A549 (cell line): ENCODE measurements at regions not wholly inside any gene's neighbourhood (a gene's known extent, or its start where the extent isn't known, plus 50 kb on each side); places are given as distances from the start of the nearest gene placed in this dataset.

Experiments used
- ATAC-seq, 2 experiments: fragments of 200-7000 bp in 1 of 2; fragments of >200 bp in 1 of 2; cut with Nextera tagmentation in 1 of 2; cut with Tn5 transposase in 1 of 2; 3 replicates each; pipeline versions ENCODE4 v1.8.0 to v1.9.1; 2018 to 2020; ENCODE audit warnings: mild to moderate bottlenecking in 1 of 2, moderate library complexity in 1 of 2
- CTCF ChIA-PET: fragments of 300-600 bp; sonication (Branson Sonifier 250); formaldehyde crosslinking; extraction: SDS; loops from one replicate; lab custom pipeline; 2021; ENCODE audit warnings: antibody characterized with exemption, inconsistent platforms; lab: Yijun Ruan, JAX
- POLR2A ChIA-PET: fragments of 350-600 bp; formaldehyde crosslinking; extraction: SDS; loops from one replicate; lab custom pipeline; 2021; ENCODE audit warnings: antibody characterized with exemption, inconsistent platforms; lab: Yijun Ruan, JAX
- DNase-seq, 2 experiments: peaks; one replicate each; pipeline versions ENCODE4 v3.0.0 to v3.0.0-alpha.2; 2011 to 2016; ENCODE audit warnings: low read depth in 1 of 2, low spot score in 1 of 2
- FAIRE-seq: peaks from 2 replicates; lab custom pipeline; 2011; peaks lifted over from hg19 to GRCh38; lab: Jason Lieb, UNC
- H3K27ac ChIP-seq, 2 experiments: fragments of >200 bp; sonication (Bioruptor Twin); formaldehyde crosslinking; 3 replicates each; pipeline ENCODE4 v1.5.1; 2016 to 2017
- H3K4me1 ChIP-seq: fragments of >200 bp; sonication (Bioruptor Twin); formaldehyde crosslinking; 3 replicates; pipeline ENCODE4 v1.6.1; 2016
- H3K4me2 ChIP-seq: fragments of >200 bp; sonication (Bioruptor Twin); formaldehyde crosslinking; 3 replicates; pipeline ENCODE4 v1.6.1; 2016
- H3K4me3 ChIP-seq: fragments of >200 bp; sonication (Bioruptor Twin); formaldehyde crosslinking; 3 replicates; pipeline ENCODE4 v1.5.1; 2016
- H3K9me3 ChIP-seq: fragments of >200 bp; sonication (Bioruptor Twin); formaldehyde crosslinking; 3 replicates; pipeline ENCODE4 v1.6.1; 2016
- CEBPB ChIP-seq, 2 experiments: fragments of >200 bp in 1 of 2; sonication (Bioruptor Twin) in 1 of 2; formaldehyde crosslinking in 1 of 2; IDR thresholded peaks; 2 replicates each; pipeline ENCODE4 v1.6.1; 2012 to 2016
- EHF ChIP-seq: fragments of 250-450 bp; sonication (Bioruptor Pico); IDR thresholded peaks from 2 replicates; pipeline ENCODE4 v1.5.0; 2020; ENCODE audit warnings: mild to moderate bottlenecking
- EHMT2 ChIP-seq: fragments of 200-600 bp; sonication (generic); IDR thresholded peaks from 2 replicates; pipeline ENCODE4 v1.6.1; 2016; ENCODE audit warnings: antibody characterized with exemption, low read depth, mild to moderate bottlenecking, moderate library complexity
- EP300 ChIP-seq, 2 experiments: fragments of >200 bp; sonication (Bioruptor Twin); formaldehyde crosslinking; IDR thresholded peaks; 2 replicates in 1 of 2; 3 replicates in 1 of 2; pipeline ENCODE4 v1.6.1; 2016 to 2017
- ESRRA ChIP-seq: fragments of 150-350 bp; IDR thresholded peaks from 2 replicates; pipeline ENCODE4 v1.6.1; 2014; ENCODE audit warnings: mild to moderate bottlenecking, low read length, borderline replicate concordance
- FOXS1 ChIP-seq: fragments of 250-450 bp; sonication (Bioruptor Pico); IDR thresholded peaks from 2 replicates; pipeline ENCODE4 v1.5.0; 2020; ENCODE audit warnings: mild to moderate bottlenecking, moderate library complexity
- HDAC2 ChIP-seq: fragments of 200-600 bp; sonication (generic); IDR thresholded peaks from 2 replicates; pipeline ENCODE4 v1.6.1; 2016
- HEYL ChIP-seq: fragments of 250-450 bp; sonication (Bioruptor Pico); IDR thresholded peaks from 2 replicates; pipeline ENCODE4 v1.8.0; 2021; ENCODE audit warnings: mild to moderate bottlenecking, moderate library complexity
- JUN ChIP-seq, 2 experiments: fragments of >200 bp; sonication (Bioruptor Twin); formaldehyde crosslinking; IDR thresholded peaks; 2 replicates in 1 of 2; 3 replicates in 1 of 2; pipeline ENCODE4 v1.6.1; 2016 to 2017
- KDM5A ChIP-seq: fragments of 200-600 bp; sonication (generic); IDR thresholded peaks from 2 replicates; pipeline ENCODE4 v1.6.1; 2016; ENCODE audit warnings: antibody characterized with exemption, mild to moderate bottlenecking
- MAZ ChIP-seq: fragments of 150-350 bp; IDR thresholded peaks from 2 replicates; pipeline ENCODE4 v1.6.1; 2014; ENCODE audit warnings: antibody characterized with exemption, low read depth, low read length, borderline replicate concordance
- MYC ChIP-seq: IDR thresholded peaks from 2 replicates; pipeline ENCODE4 v1.6.1; 2012; ENCODE audit warnings: mild to moderate bottlenecking, inconsistent platforms, low read length, improper control_type of control experiment, borderline replicate concordance
- NFE2L2 ChIP-seq: fragments of 150-350 bp; conservative IDR thresholded peaks from 2 replicates; pipeline ENCODE4 v1.6.1; 2014; ENCODE audit warnings: low read length
- NPAS2 ChIP-seq: fragments of 250-450 bp; sonication (Bioruptor Pico); IDR thresholded peaks from 2 replicates; pipeline ENCODE4 v1.8.0; 2022; ENCODE audit warnings: mild to moderate bottlenecking, moderate library complexity, borderline replicate concordance
- PBX3 ChIP-seq: IDR thresholded peaks from 2 replicates; pipeline ENCODE4 v1.6.1; 2012
- PHF8 ChIP-seq: fragments of 200-600 bp; sonication (generic); IDR thresholded peaks from 2 replicates; pipeline ENCODE4 v1.6.1; 2016; ENCODE audit warnings: low read depth, mild to moderate bottlenecking, antibody characterized with exemption, moderate library complexity, borderline replicate concordance
- RFX5 ChIP-seq: fragments of 450-650 bp; IDR thresholded peaks from 2 replicates; pipeline ENCODE4 v1.7.1; 2014; ENCODE audit warnings: antibody characterized with exemption, mild to moderate bottlenecking, moderate library complexity
- SMC3 ChIP-seq: fragments of >200 bp; sonication (Bioruptor Twin); formaldehyde crosslinking; IDR thresholded peaks from 3 replicates; pipeline ENCODE4 v1.6.1; 2018; ENCODE audit warnings: inconsistent platforms
- TFCP2L1 ChIP-seq: fragments of 250-450 bp; sonication (Bioruptor Pico); IDR thresholded peaks from 2 replicates; pipeline ENCODE4 v1.5.0; 2021; ENCODE audit warnings: mild to moderate bottlenecking
- TP53 ChIP-seq: fragments of 250-450 bp; sonication (Bioruptor Pico); IDR thresholded peaks from 2 replicates; pipeline ENCODE4 v1.5.0; 2021; ENCODE audit warnings: mild to moderate bottlenecking, moderate library complexity
- ZFP36 ChIP-seq: fragments of 450-650 bp; IDR thresholded peaks from 2 replicates; pipeline ENCODE4 v1.6.1; 2014; ENCODE audit warnings: borderline replicate concordance; ENCODE audit not compliant: partially characterized antibody
- ZNF302 ChIP-seq: fragments of 250-450 bp; sonication (Bioruptor Pico); IDR thresholded peaks from 2 replicates; pipeline ENCODE4 v1.9.0; 2021; ENCODE audit warnings: inconsistent platforms, mild to moderate bottlenecking, moderate library complexity
- WGBS: methylation state at CpG from one replicate; pipeline ENCODE4 v1.1.6; 2017; ENCODE audit errors: missing lambda C conversion rate; 5-methylcytosine and 5-hydroxymethylcytosine counted together
- TF ChIP-seq, protein P1 (sequence below): IDR thresholded peaks from 2 replicates; pipeline ENCODE4 v1.6.1; 2012
- TF ChIP-seq, protein P2 (sequence below): fragments of 450-650 bp; IDR thresholded peaks from 2 replicates; pipeline ENCODE4 v1.6.1; 2014; ENCODE audit warnings: antibody characterized with exemption
- TF ChIP-seq, protein P3 (sequence below): fragments of 250-450 bp; sonication (Bioruptor Pico); IDR thresholded peaks from 2 replicates; pipeline ENCODE4 v1.5.0; 2021; ENCODE audit warnings: mild to moderate bottlenecking, moderate library complexity, borderline replicate concordance
- TF ChIP-seq, protein P4 (sequence below): fragments of >200 bp; sonication (Bioruptor Twin); formaldehyde crosslinking; IDR thresholded peaks from 2 replicates; pipeline ENCODE4 v1.6.1; 2016
- TF ChIP-seq, protein P5 (sequence below): fragments of 200-600 bp; sonication (generic); IDR thresholded peaks from 2 replicates; pipeline ENCODE4 v1.6.1; 2016; ENCODE audit warnings: antibody characterized with exemption, mild to moderate bottlenecking, moderate library complexity

DNA sequence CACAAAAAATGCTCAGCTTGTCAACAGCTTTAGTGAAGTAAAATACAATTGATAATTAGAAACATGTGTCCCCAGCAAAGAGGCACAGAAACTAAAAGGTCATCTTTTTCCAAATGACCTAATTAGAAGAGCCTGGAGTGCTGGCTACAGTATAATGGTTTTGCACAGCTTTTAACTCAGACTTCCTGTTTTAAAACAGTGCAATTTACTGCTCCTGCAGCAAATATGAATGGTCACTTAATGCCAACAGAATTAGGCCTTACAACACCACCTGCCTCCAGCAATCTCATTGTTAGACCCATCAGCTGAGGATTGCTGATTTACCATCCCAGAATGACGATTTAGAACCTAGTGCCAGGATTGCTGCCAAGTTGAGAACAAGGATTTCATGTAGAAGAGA, 239.3 kb downstream of the CETN3 start:
- POLR2A ChIA-PET = no interaction called here
- TF ChIP-seq, protein P1, sequence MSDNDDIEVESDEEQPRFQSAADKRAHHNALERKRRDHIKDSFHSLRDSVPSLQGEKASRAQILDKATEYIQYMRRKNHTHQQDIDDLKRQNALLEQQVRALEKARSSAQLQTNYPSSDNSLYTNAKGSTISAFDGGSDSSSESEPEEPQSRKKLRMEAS = no peak
- TF ChIP-seq NFE2L2 (no peak), HDAC2 (no peak), TP53 (no peak), ESRRA (no peak), MAZ (no peak), SMC3 (no peak), HEYL (CRISPR knock-in tag) (no peak), EP300 (IDR thresholded peaks at IDR 0.05) (no peak), ZFP36 (no peak), JUN (IDR thresholded peaks at IDR 0.05) (no peak), RFX5 (no peak), MYC (no peak)
- TF ChIP-seq, protein P2, sequence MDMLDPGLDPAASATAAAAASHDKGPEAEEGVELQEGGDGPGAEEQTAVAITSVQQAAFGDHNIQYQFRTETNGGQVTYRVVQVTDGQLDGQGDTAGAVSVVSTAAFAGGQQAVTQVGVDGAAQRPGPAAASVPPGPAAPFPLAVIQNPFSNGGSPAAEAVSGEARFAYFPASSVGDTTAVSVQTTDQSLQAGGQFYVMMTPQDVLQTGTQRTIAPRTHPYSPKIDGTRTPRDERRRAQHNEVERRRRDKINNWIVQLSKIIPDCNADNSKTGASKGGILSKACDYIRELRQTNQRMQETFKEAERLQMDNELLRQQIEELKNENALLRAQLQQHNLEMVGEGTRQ = no peak
- TF ChIP-seq, protein P3, sequence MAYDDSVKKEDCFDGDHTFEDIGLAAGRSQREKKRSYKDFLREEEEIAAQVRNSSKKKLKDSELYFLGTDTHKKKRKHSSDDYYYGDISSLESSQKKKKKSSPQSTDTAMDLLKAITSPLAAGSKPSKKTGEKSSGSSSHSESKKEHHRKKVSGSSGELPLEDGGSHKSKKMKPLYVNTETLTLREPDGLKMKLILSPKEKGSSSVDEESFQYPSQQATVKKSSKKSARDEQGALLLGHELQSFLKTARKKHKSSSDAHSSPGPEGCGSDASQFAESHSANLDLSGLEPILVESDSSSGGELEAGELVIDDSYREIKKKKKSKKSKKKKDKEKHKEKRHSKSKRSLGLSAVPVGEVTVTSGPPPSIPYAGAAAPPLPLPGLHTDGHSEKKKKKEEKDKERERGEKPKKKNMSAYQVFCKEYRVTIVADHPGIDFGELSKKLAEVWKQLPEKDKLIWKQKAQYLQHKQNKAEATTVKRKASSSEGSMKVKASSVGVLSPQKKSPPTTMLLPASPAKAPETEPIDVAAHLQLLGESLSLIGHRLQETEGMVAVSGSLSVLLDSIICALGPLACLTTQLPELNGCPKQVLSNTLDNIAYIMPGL (CRISPR knock-in tag) = no peak
- CTCF ChIA-PET = interaction anchor here (0.6 kb wide), 1 partner anchor 1130 kb away, joined by 5 read pairs; no protein-coding TSS in a partner anchor
- no peak for DNase-seq
- 7% methylated on average over 1 of the region's 1 CpG for WGBS
- Histone ChIP-seq H3K27ac (no peak overlapping the region), H3K4me2 (no peak overlapping the region), H3K4me3 (no peak overlapping the region), H3K4me1 (no peaks in the 10 kb centered on the region), H3K9me3 (no peaks in the 10 kb centered on the region)
- ATAC-seq = no peak
- FAIRE-seq = no peak

- 2% methylated on average over 2 of the region's 2 CpGs for WGBS
- ChIA-PET POLR2A (no interaction called here), CTCF (no interaction called here)
- Histone ChIP-seq H3K4me2 (no peak overlapping the region), H3K9me3 (no peaks in the 10 kb centered on the region), H3K4me1 (no peaks in the 10 kb centered on the region), H3K27ac (no peak overlapping the region), H3K4me3 (no peak overlapping the region)
- ATAC-seq = no peak
- DNase-seq = no peak
- FAIRE-seq = no peak
- TF ChIP-seq SMC3 = no peak
- TF ChIP-seq MAZ = no peak
- no peak for TF ChIP-seq PHF8
- no peak for TF ChIP-seq EHF (CRISPR knock-in tag)
Observed at GRCh38 chr5:90169078-90169477, 240.5 kb downstream of the CETN3 start.

- ATAC-seq = no peak
Observed at GRCh38 chr5:90168399-90168798, 241.2 kb downstream of the CETN3 start.

More at GRCh38 chr5:90168399-90168798, 241.2 kb downstream of the CETN3 start:
- Histone ChIP-seq H3K27ac (no peak overlapping the region), H3K9me3 (no peaks in the 10 kb centered on the region), H3K4me1 (no peaks in the 10 kb centered on the region), H3K4me3 (no peak overlapping the region), H3K4me2 (no peak overlapping the region)
- ChIA-PET CTCF (interaction anchor here (0.6 kb wide), 1 partner anchor 279 kb away, joined by 4 read pairs; no protein-coding TSS in a partner anchor), POLR2A (no interaction called here)
- DNase-seq = no peak
- TF ChIP-seq, protein P4, sequence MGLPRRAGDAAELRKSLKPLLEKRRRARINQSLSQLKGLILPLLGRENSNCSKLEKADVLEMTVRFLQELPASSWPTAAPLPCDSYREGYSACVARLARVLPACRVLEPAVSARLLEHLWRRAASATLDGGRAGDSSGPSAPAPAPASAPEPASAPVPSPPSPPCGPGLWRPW = no peak
- TF ChIP-seq, protein P5, sequence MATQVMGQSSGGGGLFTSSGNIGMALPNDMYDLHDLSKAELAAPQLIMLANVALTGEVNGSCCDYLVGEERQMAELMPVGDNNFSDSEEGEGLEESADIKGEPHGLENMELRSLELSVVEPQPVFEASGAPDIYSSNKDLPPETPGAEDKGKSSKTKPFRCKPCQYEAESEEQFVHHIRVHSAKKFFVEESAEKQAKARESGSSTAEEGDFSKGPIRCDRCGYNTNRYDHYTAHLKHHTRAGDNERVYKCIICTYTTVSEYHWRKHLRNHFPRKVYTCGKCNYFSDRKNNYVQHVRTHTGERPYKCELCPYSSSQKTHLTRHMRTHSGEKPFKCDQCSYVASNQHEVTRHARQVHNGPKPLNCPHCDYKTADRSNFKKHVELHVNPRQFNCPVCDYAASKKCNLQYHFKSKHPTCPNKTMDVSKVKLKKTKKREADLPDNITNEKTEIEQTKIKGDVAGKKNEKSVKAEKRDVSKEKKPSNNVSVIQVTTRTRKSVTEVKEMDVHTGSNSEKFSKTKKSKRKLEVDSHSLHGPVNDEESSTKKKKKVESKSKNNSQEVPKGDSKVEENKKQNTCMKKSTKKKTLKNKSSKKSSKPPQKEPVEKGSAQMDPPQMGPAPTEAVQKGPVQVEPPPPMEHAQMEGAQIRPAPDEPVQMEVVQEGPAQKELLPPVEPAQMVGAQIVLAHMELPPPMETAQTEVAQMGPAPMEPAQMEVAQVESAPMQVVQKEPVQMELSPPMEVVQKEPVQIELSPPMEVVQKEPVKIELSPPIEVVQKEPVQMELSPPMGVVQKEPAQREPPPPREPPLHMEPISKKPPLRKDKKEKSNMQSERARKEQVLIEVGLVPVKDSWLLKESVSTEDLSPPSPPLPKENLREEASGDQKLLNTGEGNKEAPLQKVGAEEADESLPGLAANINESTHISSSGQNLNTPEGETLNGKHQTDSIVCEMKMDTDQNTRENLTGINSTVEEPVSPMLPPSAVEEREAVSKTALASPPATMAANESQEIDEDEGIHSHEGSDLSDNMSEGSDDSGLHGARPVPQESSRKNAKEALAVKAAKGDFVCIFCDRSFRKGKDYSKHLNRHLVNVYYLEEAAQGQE = no peak
- TF ChIP-seq EHMT2 (no peak), TP53 (no peak), JUN (IDR thresholded peaks at IDR 0.05) (no peak), NPAS2 (CRISPR knock-in tag) (no peak), CEBPB (IDR thresholded peaks at IDR 0.05) (no peak), PHF8 (no peak), TFCP2L1 (CRISPR knock-in tag) (no peak), KDM5A (no peak), FOXS1 (no peak), PBX3 (no peak), ZNF302 (CRISPR knock-in tag) (no peak)
- WGBS = 44% methylated on average over 2 of the region's 2 CpGs
- no peak for FAIRE-seq
